ENCODE measurements at regions not wholly inside any gene's neighbourhood (a gene's known extent, or its start where the extent isn't known, plus 50 kb on each side); places are given as distances from the start of the nearest gene placed in this dataset.

- TF ChIP-seq, protein P1, sequence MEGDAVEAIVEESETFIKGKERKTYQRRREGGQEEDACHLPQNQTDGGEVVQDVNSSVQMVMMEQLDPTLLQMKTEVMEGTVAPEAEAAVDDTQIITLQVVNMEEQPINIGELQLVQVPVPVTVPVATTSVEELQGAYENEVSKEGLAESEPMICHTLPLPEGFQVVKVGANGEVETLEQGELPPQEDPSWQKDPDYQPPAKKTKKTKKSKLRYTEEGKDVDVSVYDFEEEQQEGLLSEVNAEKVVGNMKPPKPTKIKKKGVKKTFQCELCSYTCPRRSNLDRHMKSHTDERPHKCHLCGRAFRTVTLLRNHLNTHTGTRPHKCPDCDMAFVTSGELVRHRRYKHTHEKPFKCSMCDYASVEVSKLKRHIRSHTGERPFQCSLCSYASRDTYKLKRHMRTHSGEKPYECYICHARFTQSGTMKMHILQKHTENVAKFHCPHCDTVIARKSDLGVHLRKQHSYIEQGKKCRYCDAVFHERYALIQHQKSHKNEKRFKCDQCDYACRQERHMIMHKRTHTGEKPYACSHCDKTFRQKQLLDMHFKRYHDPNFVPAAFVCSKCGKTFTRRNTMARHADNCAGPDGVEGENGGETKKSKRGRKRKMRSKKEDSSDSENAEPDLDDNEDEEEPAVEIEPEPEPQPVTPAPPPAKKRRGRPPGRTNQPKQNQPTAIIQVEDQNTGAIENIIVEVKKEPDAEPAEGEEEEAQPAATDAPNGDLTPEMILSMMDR (IDR thresholded peaks at IDR 0.05): peak; percentile 87
- TF ChIP-seq YY1 (IDR thresholded peaks at IDR 0.05; ENCODE audit: low read depth): no peak
- no peak for TF ChIP-seq EZH2phosphoT487 (IDR thresholded peaks at IDR 0.05; ENCODE audit: borderline replicate concordance, low read depth)
- peak; percentile 81 for TF ChIP-seq RAD21 (IDR thresholded peaks at IDR 0.05; ENCODE audit: low read length)
- TF ChIP-seq EP300 (IDR thresholded peaks at IDR 0.05; ENCODE audit: borderline replicate concordance in 1 of 2, low read depth in 1 of 2, low read length in 1 of 2): no peak
- no peak for TF ChIP-seq TAF1 (IDR thresholded peaks at IDR 0.05; ENCODE audit: borderline replicate concordance, low read depth, low read length)
- TF ChIP-seq MXI1 (IDR thresholded peaks at IDR 0.05; ENCODE audit: low read depth, low read length): no peak
- TF ChIP-seq PBX3 (IDR thresholded peaks at IDR 0.05): no peak
- no peak for TF ChIP-seq MAX (IDR thresholded peaks at IDR 0.05; ENCODE audit: low read depth)
- no peak for TF ChIP-seq SIN3A (IDR thresholded peaks at IDR 0.05; ENCODE audit: borderline replicate concordance, low read depth, low read length)
- no peak for TF ChIP-seq FOXM1 (IDR thresholded peaks at IDR 0.05; ENCODE audit: low read depth)
- TF ChIP-seq RCOR1 (IDR thresholded peaks at IDR 0.05; ENCODE audit: low read length): no peak
Observed at GRCh38 chr1:172742599-172743500, 83.9 kb downstream of the FASLG start.

Data from SK-N-SH (cell line).